GM18498 (cell line): ENCODE measurements at regions not wholly inside any gene's neighbourhood (a gene's known extent, or its start where the extent isn't known, plus 50 kb on each side); places are given as distances from the start of the nearest gene placed in this dataset.

Source experiments
- ATAC-seq: cut with Tn5 transposase; IDR thresholded peaks from one replicate; pipeline ENCODE4 v1.9.1; 2021; ENCODE audit warnings: mild to moderate bottlenecking, moderate library complexity; ENCODE audit not compliant: unreplicated experiment

DNA sequence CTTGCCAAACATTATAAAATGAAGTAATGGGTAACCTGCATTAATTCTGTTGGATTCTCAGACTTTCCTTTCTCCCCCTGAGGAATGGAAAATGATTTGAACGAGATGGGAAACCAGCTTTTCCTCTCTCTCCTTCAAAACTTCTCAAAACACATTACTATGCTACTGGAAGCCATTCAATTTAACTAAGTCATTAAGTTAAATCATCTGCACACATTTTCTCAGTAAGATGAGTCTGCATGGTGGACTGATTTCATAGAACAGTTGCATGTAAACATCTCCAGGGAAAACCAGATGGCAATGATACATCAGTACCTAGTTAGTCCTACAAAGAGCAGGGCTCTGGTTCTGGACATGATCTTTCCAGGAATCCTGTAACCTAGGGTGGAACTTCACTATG, 59.9 kb downstream of the BMP4 start:
- ATAC-seq = no peak

DNA sequence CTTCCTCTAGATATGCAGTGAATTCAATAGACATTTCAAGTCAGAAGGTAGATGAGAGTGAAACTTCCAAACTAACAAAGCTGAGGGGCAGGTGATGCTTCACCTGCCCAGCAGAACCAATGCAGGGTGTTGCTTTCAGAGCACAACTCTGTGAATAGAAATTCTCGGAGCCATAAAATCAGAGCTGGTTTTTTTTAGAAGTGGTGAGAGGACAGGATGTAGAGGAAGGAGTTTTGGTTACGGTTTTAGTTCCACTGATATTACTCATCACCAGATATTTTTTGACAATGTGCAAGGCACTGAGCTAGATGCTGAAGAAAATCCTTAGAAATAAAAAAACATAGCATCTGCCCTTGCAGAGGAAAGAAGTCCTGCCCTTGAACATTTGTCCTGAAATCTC, 62.2 kb downstream of the BMP4 start:
- ATAC-seq = peak; percentile 84

- ATAC-seq = no peak
These were observed 63.3 kb downstream of the BMP4 start for GRCh38 chr14:53893374-53893773.

DNA sequence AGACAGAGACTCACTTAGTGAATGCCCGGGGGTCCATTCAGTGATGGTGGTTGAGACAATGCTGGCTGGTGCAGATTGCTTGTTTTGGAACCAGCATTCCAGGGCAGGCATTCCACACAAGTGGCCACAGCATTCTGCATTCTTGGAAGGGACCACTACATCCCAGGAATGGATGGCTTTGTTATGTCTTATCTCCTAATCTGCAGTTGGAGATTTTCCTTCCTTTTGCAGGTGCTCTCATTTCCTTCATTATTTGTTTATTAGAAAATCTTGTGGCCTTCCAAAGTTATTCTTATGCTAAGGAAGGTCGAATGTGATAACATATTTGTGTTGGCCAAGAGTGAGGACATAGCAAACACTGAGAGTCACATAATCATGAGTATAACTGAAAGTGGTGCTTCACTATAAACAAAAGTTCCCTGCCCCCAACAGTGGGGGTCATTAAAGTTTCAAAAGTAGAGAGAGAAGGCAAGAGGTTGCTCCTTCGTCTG, 66.0 kb downstream of the BMP4 start:
- no peak for ATAC-seq

- ATAC-seq = no peak
These were observed 67.9 kb downstream of the BMP4 start for GRCh38 chr14:53888535-53889386.

- ATAC-seq = no peak
These were observed 71.4 kb downstream of the BMP4 start for GRCh38 chr14:53885136-53885640.

DNA sequence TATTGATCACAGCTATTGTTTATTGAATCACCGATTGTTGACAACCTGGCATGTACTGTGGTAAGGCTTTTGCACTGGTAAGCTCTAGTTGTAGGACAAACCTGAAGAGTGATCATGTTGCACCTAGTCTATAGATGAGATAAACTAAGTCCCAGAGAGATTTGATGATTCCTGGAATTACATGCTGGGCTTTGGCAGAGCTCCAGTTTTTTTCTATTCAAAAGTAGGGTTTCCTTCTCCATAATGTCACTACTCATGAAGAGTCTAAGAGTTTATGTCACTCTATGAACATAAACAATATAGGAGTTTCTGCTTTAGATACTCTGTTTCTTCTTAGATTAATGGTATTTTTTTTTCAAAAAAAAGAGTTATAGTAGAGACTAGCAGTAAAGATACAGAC, 72.0 kb downstream of the BMP4 start:
- ATAC-seq = no peak

DNA sequence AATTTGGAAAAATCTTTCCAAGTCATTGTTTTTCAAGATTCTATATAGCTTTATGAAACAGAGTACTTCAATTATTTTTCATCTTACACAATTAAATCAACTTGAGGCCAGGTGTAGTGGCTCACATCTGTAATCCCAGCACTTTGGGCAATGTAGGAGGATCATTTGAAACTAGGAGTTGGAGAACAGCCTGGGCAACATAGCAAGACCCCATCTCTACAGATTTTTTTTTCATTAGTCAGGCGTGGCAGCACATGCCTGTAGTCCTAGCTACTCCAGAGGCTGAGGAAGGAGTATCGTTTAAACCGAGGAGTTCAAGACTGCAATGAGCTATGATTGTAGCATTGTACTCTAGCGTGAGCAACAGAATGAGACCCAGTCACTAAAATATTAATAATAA, 72.9 kb downstream of the BMP4 start:
- no peak for ATAC-seq

- ATAC-seq = no peak
These were observed 73.9 kb downstream of the BMP4 start for GRCh38 chr14:53882684-53883083.

DNA sequence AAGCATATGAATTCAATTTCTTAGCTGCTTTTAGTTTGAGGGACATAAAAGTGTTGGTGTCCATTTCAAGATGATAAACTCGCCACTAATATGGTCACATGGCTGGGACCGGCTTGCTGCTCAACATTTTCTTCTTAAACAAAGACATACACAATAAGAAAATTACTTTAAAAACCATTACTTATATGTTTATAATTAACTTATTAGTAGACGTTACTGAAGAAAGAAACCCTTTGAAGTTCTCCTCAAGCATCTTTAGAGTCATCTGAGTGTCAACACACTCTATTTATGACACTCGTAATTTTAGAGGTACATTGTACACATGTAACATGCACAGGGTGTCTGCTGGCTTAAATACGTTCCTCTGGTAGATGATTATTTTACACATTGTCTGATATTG, 74.7 kb downstream of the BMP4 start:
- ATAC-seq = no peak

DNA sequence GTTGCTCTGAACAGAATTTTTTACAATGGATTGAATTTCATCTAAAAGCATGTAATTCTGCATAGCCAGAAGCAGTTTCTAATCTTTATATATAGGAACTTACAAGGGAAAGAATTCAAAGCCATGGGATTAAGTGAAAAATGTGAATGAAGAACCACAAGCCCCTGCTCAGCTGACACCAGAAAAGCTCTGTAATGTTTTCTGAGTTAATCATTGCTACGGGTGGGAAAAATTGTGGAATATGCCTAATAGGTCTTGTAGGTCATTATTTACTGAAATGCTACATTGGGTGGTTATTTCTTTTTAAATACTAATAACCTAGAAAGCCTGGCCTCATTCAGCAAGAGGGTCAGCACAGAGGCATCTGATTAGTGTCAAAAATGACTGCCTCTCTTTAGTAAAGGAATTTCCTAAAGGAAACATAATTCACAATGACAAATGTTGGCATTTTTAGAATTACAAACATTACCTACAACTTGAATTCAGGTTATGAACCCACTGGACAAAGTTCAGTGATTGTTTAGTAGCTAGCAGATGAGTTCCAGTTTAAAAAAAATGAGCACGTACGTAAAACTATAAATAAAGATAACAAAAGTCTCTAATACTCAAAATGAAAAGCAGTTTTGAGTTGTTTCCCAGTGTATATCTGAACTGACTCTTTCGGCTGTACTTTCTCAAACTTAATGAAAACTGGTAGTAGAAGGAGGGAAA, 75.3 kb downstream of the BMP4 start:
- no peak for ATAC-seq

DNA sequence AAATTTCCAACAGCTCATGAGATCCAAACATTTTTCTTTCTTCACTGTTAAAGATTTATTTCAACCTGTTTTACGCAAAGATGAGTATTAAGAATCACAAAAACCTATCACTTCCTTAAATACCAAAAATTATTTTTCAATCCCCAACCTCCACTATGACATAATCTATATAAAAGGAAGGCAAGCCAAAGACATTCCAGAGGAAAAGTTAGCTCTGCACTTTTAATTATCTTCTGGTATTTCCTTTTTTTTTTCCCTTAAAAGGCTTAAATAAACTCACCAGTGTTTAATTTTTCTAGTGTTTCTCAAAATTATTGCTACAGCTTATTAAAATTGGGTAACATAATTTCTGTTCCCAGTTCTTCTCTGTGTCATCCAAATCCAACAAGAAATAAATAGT, 75.9 kb downstream of the BMP4 start:
- no peak for ATAC-seq

GRCh38 chr14:53879747-53880146, 76.9 kb downstream of the BMP4 start:
- no peak for ATAC-seq

GRCh38 chr14:53879022-53879686, 77.5 kb downstream of the BMP4 start:
- no peak for ATAC-seq

DNA sequence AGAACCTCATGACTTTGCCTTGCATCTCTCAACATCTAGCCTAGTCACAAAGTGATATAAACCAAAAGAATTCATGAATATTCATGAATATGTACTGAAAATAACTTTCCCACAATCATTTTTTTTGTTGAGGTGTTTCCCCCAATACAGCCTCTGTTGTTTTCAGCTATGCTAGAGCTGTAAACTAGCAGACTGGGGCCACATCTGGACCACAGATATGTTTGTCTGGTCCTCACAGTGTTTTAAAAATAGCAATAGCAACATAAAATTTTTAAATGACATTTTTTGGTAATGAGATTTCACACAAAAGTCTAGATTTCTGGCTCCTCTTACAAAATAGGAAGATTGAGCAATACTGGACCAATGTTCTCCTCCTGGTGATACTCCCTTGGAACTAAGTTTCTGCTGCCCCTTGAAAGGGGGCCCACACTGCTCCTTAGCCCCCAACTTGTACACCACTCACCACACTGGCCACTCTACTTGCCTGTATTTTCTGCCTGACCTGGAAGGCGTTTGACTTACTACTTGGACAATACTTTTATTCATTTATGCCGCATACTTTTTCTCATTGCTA, 81.2 kb downstream of the BMP4 start:
- no peak for ATAC-seq

GRCh38 chr14:53874704-53875103, 81.9 kb downstream of the BMP4 start:
- ATAC-seq = no peak

DNA sequence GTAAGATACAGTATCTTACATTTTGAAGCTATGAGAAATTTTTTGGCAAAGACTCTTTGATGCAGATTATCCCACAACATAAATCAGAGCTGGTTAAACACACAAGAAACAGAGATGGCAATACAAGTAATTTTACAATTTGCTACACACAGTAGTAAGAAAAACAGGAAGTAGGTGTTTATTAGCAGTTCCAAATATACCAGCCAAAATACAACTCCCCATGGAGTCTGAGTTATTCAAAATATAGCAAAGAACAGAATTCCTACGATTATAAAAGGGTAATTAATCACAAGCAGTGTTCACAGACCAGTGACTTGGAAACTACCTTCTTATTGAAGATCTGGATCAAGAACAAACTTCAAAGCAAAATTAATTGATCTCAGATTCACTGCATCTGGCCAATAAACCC, 83.9 kb downstream of the BMP4 start:
- no peak for ATAC-seq

GRCh38 chr14:53871951-53872350, 84.7 kb downstream of the BMP4 start:
- ATAC-seq = no peak

DNA sequence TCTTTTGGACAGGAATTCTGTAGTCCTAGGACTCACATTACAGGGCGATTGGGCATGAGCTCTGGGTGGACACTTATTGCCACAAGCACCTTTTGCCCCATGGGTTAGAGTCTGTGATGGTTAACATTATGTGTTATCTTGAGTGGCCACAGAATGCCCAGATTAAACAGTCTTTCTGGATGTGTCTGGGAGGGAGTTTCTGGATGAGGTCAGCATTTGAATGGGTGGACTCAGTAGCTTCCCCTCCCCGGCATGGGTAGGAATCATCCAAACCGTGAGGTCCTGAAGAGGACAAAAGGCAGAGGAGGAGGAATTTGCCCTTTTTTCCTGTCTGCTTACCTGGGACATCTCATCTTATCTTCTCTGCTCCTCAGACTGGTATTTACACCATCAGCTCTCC, 85.6 kb downstream of the BMP4 start:
- no peak for ATAC-seq

DNA sequence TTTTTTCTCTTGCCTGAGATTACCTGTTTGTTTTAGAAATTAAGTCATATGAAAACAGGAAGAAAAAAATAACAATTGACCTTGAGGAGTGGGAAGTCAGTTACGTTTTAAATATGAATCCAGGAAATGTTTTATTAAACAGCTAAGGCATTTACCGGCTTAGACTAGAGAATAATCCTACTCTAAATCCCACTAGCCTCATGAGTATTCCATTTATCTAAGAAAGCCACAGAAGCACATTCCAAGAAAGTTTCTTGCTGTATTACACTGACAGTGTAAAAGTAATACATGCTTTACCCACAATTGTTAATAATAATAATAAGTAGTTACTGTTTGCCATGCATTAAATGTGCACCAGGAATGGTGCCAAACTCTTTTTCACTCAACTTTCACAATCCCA, 90.9 kb downstream of the BMP4 start:
- ATAC-seq = no peak

DNA sequence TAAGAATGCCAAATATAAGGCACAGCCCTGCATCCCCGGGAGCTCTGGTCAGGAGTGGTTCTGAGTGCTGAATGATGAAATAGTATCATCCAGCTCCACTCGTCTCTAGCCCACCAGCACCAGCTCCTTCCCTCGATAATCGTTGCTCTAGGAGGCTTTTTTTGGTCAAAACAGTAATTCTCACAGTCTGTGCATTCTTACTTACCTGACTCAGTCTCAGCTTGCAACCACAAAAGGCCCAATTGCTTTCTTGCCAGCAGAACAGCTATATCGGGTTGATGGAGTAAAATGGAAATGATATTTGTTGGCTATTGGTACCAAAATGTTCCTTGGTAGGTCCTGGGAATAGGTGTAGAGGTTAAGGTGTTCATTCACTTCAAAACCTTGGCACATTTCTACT, 94.8 kb downstream of the BMP4 start:
- ATAC-seq = no peak
